Heart right ventricle (tissue), 16 donors: ENCODE measurements at regions not wholly inside any gene's neighbourhood (a gene's known extent, or its start where the extent isn't known, plus 50 kb on each side); places are given as distances from the start of the nearest gene placed in this dataset.

Experiments used
- ATAC-seq, 8 donors: fragments of 200-7000 bp; cut with Tn5 transposase; one replicate each; pipeline ENCODE4 v1.9.1; 2020; ENCODE audit warnings: mild to moderate bottlenecking in 8 of 8, moderate library complexity in 8 of 8, moderate number of reproducible peaks in 1 of 8
- DNase-seq, 2 donors: peaks; one replicate each; pipeline ENCODE4 v3.0.0-alpha.2; 2020
- H3K27ac ChIP-seq, 10 donors: fragments of 200-600 bp; sonication (generic) in 2 of 10; one replicate each; pipeline versions ENCODE4 v1.5.0 to v1.8.0; 2020 to 2022; ENCODE audit warnings: mild to moderate bottlenecking in 3 of 10
- H3K27me3 ChIP-seq, 7 donors: fragments of 200-600 bp; one replicate each; pipeline ENCODE4 v1.8.0; 2021 to 2022; ENCODE audit warnings: mild to moderate bottlenecking in 2 of 7
- H3K36me3 ChIP-seq, 9 donors: fragments of 200-600 bp; sonication (generic) in 1 of 9; one replicate each; pipeline versions ENCODE4 v1.5.0 to v1.8.0; 2020 to 2022; ENCODE audit warnings: mild to moderate bottlenecking in 2 of 9
- H3K4me1 ChIP-seq, 9 donors: fragments of 200-600 bp; sonication (generic) in 1 of 9; one replicate each; pipeline versions ENCODE4 v1.5.0 to v1.8.0; 2020 to 2022; ENCODE audit warnings: mild to moderate bottlenecking in 4 of 9
- H3K4me3 ChIP-seq, 10 donors: fragments of 200-600 bp; sonication (generic) in 2 of 10; one replicate each; pipeline versions ENCODE4 v1.5.0 to v1.8.0; 2020 to 2022; ENCODE audit warnings: mild to moderate bottlenecking in 7 of 10, moderate library complexity in 2 of 10
- H3K9me3 ChIP-seq, 11 donors: fragments of 200-600 bp in 10 of 11; sonication (generic) in 2 of 11; one replicate each; pipeline versions ENCODE4 v1.5.0 to v1.8.0; 2013 to 2022; ENCODE audit warnings: mild to moderate bottlenecking in 2 of 11, control low read depth in 1 of 11, moderate library complexity in 1 of 11
- CTCF ChIP-seq, 9 donors: fragments of 200-600 bp; sonication (generic) in 2 of 9; IDR thresholded peaks; one replicate each; pipeline versions ENCODE4 v1.5.0 to v1.8.0; 2021 to 2022; ENCODE audit warnings: antibody characterized with exemption in 9 of 9, mild to moderate bottlenecking in 5 of 9, moderate library complexity in 1 of 9
- WGBS, 2 donors: extraction: QIAGEN DNeasy Blood & Tissue Kit; methylation state at CpG; one replicate each; pipeline ENCODE4 v1.1.7; 2013; ENCODE audit warnings: inconsistent platforms in 1 of 2; 5-methylcytosine and 5-hydroxymethylcytosine counted together
- intact Hi-C, 10 donors: fragments of 100-400 bp; cut with DNase I; formaldehyde crosslinking; loops; one replicate each; pipeline versions ENCODE4 v1.11.1 to v1.14.2; 2022
- donor health status: Arrhythmogenic right ventricular cardiomyopathy.
- donor health status: ischemic (EF 13 %, LVEDD 7.1; RV severe dilation, severe dysfunction).
- donor health status: healthy with polysubstance abuse.
- donor health status: DM: no; HTN: yes; CAD: no.
- donor health status: DM: no; HTN: no; CAD: no.
- donor health status: ischemic (EF 25% LVEDD 6.9; RV normal size, moderate dysfunction).
- donor health status: ischemic (EF 25% LVEDD 5.7; RV mildly dilated, moderate dysfunction).
- donor health status: healthy.
- donor health status: DM: yes; HTN: yes; CAD: no.
- donor health status: Ischemic cardiomyopathy.
- donor health status: ischemic (EF 35%, LVEDD 5.7; RV mildly dilated, moderate dysfunction).
- donor health status: nonischemic (EF 11% LVEDD 7.7; RV severe dilation, severe dysfunction).
- donor health status: DM: yes; HTN: yes; CAD: no.
- donor health status: PGD.
- donor health status: ischemic (EF 29% LVEDD 5.4; RV normal size, mild dysfunction).
- donor health status: nonischemic (EF 23%, LVEDD 6.1; RV moderate dilation, normal function).

GRCh38 chr18:68017385-68017784 lies 500.9 kb upstream of the DSEL start:
- no peak for ATAC-seq

GRCh38 chr18:67997496-67997895 lies 481.0 kb upstream of the DSEL start:
- Histone ChIP-seq H3K27me3 (no peaks in the 10 kb centered on the region), H3K36me3 (no peaks in the 10 kb centered on the region), H3K4me3 (no peak overlapping the region), H3K27ac (no peak overlapping the region), H3K9me3 (no peaks in the 10 kb centered on the region), H3K4me1 (no peaks in the 10 kb centered on the region)
- intact Hi-C loops = no loop called here
- 66 to 73% methylated on average over 5 of the region's 5 CpGs for whole genome bisulfite sequencing, 2 donors
- no peak for TF ChIP-seq CTCF (IDR thresholded peaks at IDR 0.05)
- DNase-seq (no peak), ATAC-seq (no peak)

More at GRCh38 chr18:68017385-68017784, 500.9 kb upstream of the DSEL start:
- Histone ChIP-seq H3K9me3 (no peaks in the 10 kb centered on the region), H3K4me1 (no peaks in the 10 kb centered on the region), H3K27me3 (no peaks in the 10 kb centered on the region), H3K27ac (no peak overlapping the region), H3K36me3 (no peaks in the 10 kb centered on the region), H3K4me3 (no peak overlapping the region)
- TF ChIP-seq CTCF (IDR thresholded peaks at IDR 0.05) = no peak
- no peak for DNase-seq
- WGBS, 2 donors = 81 to 83% methylated on average over 8 of the region's 8 CpGs
- intact Hi-C loops = no loop called here

- 80 to 85% methylated on average over 3 of the region's 3 CpGs for WGBS, 2 donors
- no peaks in the 10 kb centered on the region for H3K4me1 ChIP-seq
- no peak overlapping the region for H3K27ac ChIP-seq
- ATAC-seq = no peak
- no peak for DNase-seq
- H3K4me3 ChIP-seq = no peak overlapping the region
- no peaks in the 10 kb centered on the region for H3K27me3 ChIP-seq
- intact Hi-C loops = no loop called here
- H3K36me3 ChIP-seq = no peaks in the 10 kb centered on the region
- no peaks in the 10 kb centered on the region for H3K9me3 ChIP-seq
- no peak for TF ChIP-seq CTCF (IDR thresholded peaks at IDR 0.05)
These were observed 479.2 kb upstream of the DSEL start for GRCh38 chr18:67995769-67996168.

- intact Hi-C loops = loop anchor here in 1 of 10 donors (10.0 kb wide), 1 partner anchor 55 kb away; no protein-coding TSS in a partner anchor
- no peak for DNase-seq
- no peaks in the 10 kb centered on the region for H3K36me3 ChIP-seq
- H3K27me3 ChIP-seq = no peaks in the 10 kb centered on the region
- no peak overlapping the region for H3K4me3 ChIP-seq
- no peak for ATAC-seq
- no peak overlapping the region for H3K27ac ChIP-seq
- TF ChIP-seq CTCF (IDR thresholded peaks at IDR 0.05) = no peak
- no peaks in the 10 kb centered on the region for H3K4me1 ChIP-seq
- no peaks in the 10 kb centered on the region for H3K9me3 ChIP-seq
- WGBS, 2 donors = 65 to 76% methylated on average over 2 of the region's 2 CpGs
These were observed 463.7 kb upstream of the DSEL start for GRCh38 chr18:67980241-67980640.
